Sigmoid colon (tissue), 6 donors: ENCODE measurements at regions not wholly inside any gene's neighbourhood (a gene's known extent, or its start where the extent isn't known, plus 50 kb on each side); places are given as distances from the start of the nearest gene placed in this dataset.

Experiments used
- DNase-seq: peaks from one replicate; pipeline ENCODE4 v3.0.0-alpha.2; 2019
- H3K27ac ChIP-seq, 4 donors: fragments of 200-600 bp; sonication (generic); one replicate each; pipeline ENCODE4 v1.5.1; 2016 to 2019; ENCODE audit warnings: mild to moderate bottlenecking in 1 of 4
- H3K27me3 ChIP-seq, 3 donors: fragments of 200-600 bp; sonication (generic); one replicate each; pipeline ENCODE4 v1.5.1; 2019; ENCODE audit warnings: mild to moderate bottlenecking in 1 of 3
- H3K36me3 ChIP-seq, 4 donors: fragments of 200-600 bp; sonication (generic); one replicate each; pipeline ENCODE4 v1.5.1; 2016 to 2019
- H3K4me1 ChIP-seq, 4 donors: fragments of 200-600 bp; sonication (generic); one replicate each; pipeline ENCODE4 v1.5.1; 2017 to 2019
- H3K4me3 ChIP-seq, 4 donors: fragments of 200-600 bp; sonication (generic); one replicate each; pipeline ENCODE4 v1.5.1; 2017 to 2019; ENCODE audit warnings: mild to moderate bottlenecking in 2 of 4, moderate library complexity in 1 of 4
- H3K9me3 ChIP-seq, 4 donors: fragments of 200-600 bp in 3 of 4; sonication (generic) in 3 of 4; one replicate each; pipeline versions ENCODE4 v1.5.1 to v1.6.1; 2013 to 2019
- CTCF ChIP-seq, 4 experiments: fragments of 450-650 bp in 3 of 4; fragments of 200-600 bp in 1 of 4; IDR thresholded peaks; one replicate each; pipeline ENCODE4 v1.5.1; 2016 to 2019; ENCODE audit warnings: antibody characterized with exemption in 4 of 4, mild to moderate bottlenecking in 3 of 4, moderate library complexity in 2 of 4
- EP300 ChIP-seq, 4 donors: sonication (generic); formaldehyde crosslinking; IDR thresholded peaks; one replicate each; pipeline ENCODE4 v1.6.1; 2017; ENCODE audit warnings: antibody characterized with exemption in 4 of 4
- POLR2A ChIP-seq, 2 donors: fragments of 450-650 bp; IDR thresholded peaks; one replicate each; pipeline ENCODE4 v1.6.1; 2016; ENCODE audit warnings: antibody characterized with exemption in 2 of 2, mild to moderate bottlenecking in 2 of 2, moderate library complexity in 2 of 2
- POLR2AphosphoS5 ChIP-seq, 4 donors: sonication (generic); formaldehyde crosslinking; IDR thresholded peaks; one replicate each; pipeline ENCODE4 v1.6.1; 2017; ENCODE audit warnings: antibody characterized with exemption in 4 of 4
- WGBS, 2 donors: extraction: QIAGEN DNeasy Blood & Tissue Kit; methylation state at CpG; one replicate each; pipeline ENCODE4 v1.1.7; 2013; 5-methylcytosine and 5-hydroxymethylcytosine counted together
- intact Hi-C: fragments of 100-400 bp; cut with DNase I; formaldehyde crosslinking; loops from one replicate; pipeline ENCODE4 v1.15.1; 2023
- donor health status: healthy with polysubstance abuse.
- donor health status: healthy.

GRCh38 chr2:4291430-4291829 lies 588.1 kb downstream of the DCDC2C start:
- Histone ChIP-seq H3K4me1 (no peaks in the 10 kb centered on the region), H3K27me3 (no peaks in the 10 kb centered on the region), H3K36me3 (no peaks in the 10 kb centered on the region), H3K9me3 (peaks cover 0 to 3% (median 0%) of the 10 kb centered on the region in 4 donors), H3K27ac (no peak overlapping the region), H3K4me3 (no peak overlapping the region)
- WGBS, 2 donors, result 55 to 59% methylated on average over 4 of the region's 4 CpGs
- intact Hi-C loops, result no loop called here
- DNase-seq, result no peak
- TF ChIP-seq POLR2A (IDR thresholded peaks at IDR 0.05) (no peak), CTCF (IDR thresholded peaks at IDR 0.05) (no peak)

GRCh38 chr2:4295680-4296079 lies 592.3 kb downstream of the DCDC2C start:
- Histone ChIP-seq H3K4me1 (no peaks in the 10 kb centered on the region), H3K9me3 (peaks cover 0 to 3% (median 0%) of the 10 kb centered on the region in 4 donors), H3K4me3 (no peak overlapping the region), H3K36me3 (no peaks in the 10 kb centered on the region), H3K27ac (no peak overlapping the region), H3K27me3 (no peaks in the 10 kb centered on the region)
- intact Hi-C loops, result no loop called here
- DNase-seq, result no peak
- TF ChIP-seq EP300 (IDR thresholded peaks at IDR 0.05) (no peak), CTCF (IDR thresholded peaks at IDR 0.05) (no peak), POLR2AphosphoS5 (IDR thresholded peaks at IDR 0.05) (no peak), POLR2A (IDR thresholded peaks at IDR 0.05) (no peak)

- WGBS, 2 donors, result 86 to 88% methylated on average over 3 of the region's 3 CpGs
- no peak for DNase-seq
- Histone ChIP-seq H3K27ac (no peak overlapping the region), H3K27me3 (no peaks in the 10 kb centered on the region), H3K4me3 (no peak overlapping the region), H3K36me3 (no peaks in the 10 kb centered on the region), H3K9me3 (peaks cover 0 to 3% (median under 1%) of the 10 kb centered on the region in 4 donors), H3K4me1 (no peaks in the 10 kb centered on the region)
- no peak for TF ChIP-seq EP300 (IDR thresholded peaks at IDR 0.05)
- no peak for TF ChIP-seq POLR2AphosphoS5 (IDR thresholded peaks at IDR 0.05)
- no peak for TF ChIP-seq CTCF (IDR thresholded peaks at IDR 0.05)
- no peak for TF ChIP-seq POLR2A (IDR thresholded peaks at IDR 0.05)
- intact Hi-C loops, result no loop called here
Measured at GRCh38 chr2:4300616-4301015, 597.2 kb downstream of the DCDC2C start.

- TF ChIP-seq POLR2AphosphoS5 (IDR thresholded peaks at IDR 0.05), result no peak
- no peak for TF ChIP-seq CTCF (IDR thresholded peaks at IDR 0.05)
- TF ChIP-seq EP300 (IDR thresholded peaks at IDR 0.05), result no peak
- no peak for TF ChIP-seq POLR2A (IDR thresholded peaks at IDR 0.05)
- 66 to 74% methylated on average over 3 of the region's 3 CpGs for WGBS, 2 donors
- Histone ChIP-seq H3K4me1 (no peaks in the 10 kb centered on the region), H3K4me3 (no peak overlapping the region), H3K36me3 (no peaks in the 10 kb centered on the region), H3K27ac (no peak overlapping the region), H3K9me3 (peaks cover 0 to 4% (median 0%) of the 10 kb centered on the region in 4 donors), H3K27me3 (no peaks in the 10 kb centered on the region)
- DNase-seq, result no peak
- intact Hi-C loops, result no loop called here
Measured at GRCh38 chr2:4324531-4324930, 621.2 kb downstream of the DCDC2C start.

- DNase-seq, result no peak
- intact Hi-C loops, result no loop called here
- TF ChIP-seq EP300 (IDR thresholded peaks at IDR 0.05), result no peak
- no peak for TF ChIP-seq POLR2A (IDR thresholded peaks at IDR 0.05)
- TF ChIP-seq POLR2AphosphoS5 (IDR thresholded peaks at IDR 0.05), result no peak
- TF ChIP-seq CTCF (IDR thresholded peaks at IDR 0.05), result no peak
- 33 to 61% methylated on average over 4 of the region's 4 CpGs for WGBS, 2 donors
- no peaks in the 10 kb centered on the region for H3K36me3 ChIP-seq
- no peak overlapping the region for H3K4me3 ChIP-seq
- no peak overlapping the region for H3K27ac ChIP-seq
- no peaks in the 10 kb centered on the region for H3K4me1 ChIP-seq
- H3K9me3 ChIP-seq, result peaks cover 0 to under 1% (median 0%) of the 10 kb centered on the region in 4 donors
- H3K27me3 ChIP-seq, result no peaks in the 10 kb centered on the region
Measured at GRCh38 chr2:4336864-4337263, 633.5 kb downstream of the DCDC2C start.
